Mononuclear cell (primary cell): ENCODE measurements at regions not wholly inside any gene's neighbourhood (a gene's known extent, or its start where the extent isn't known, plus 50 kb on each side); places are given as distances from the start of the nearest gene placed in this dataset.

Experiments
- H3K27me3 ChIP-seq: 2 replicates; pipeline ENCODE4 v1.6.0; 2011; ENCODE audit warnings: low read length, control low read depth; ENCODE audit not compliant: insufficient read depth
- H3K4me1 ChIP-seq: 2 replicates; pipeline ENCODE4 v1.5.1; 2011; ENCODE audit warnings: mild to moderate bottlenecking, low read length, control low read depth; ENCODE audit not compliant: insufficient read depth
- H3K4me3 ChIP-seq: 2 replicates; pipeline ENCODE4 v1.5.1; 2011; ENCODE audit warnings: mild to moderate bottlenecking, low read length, moderate library complexity
- H3K9me3 ChIP-seq: 2 replicates; pipeline ENCODE4 v1.5.1; 2011; ENCODE audit warnings: low read depth, mild to moderate bottlenecking, control low read depth, low read length

GRCh38 chr6:163729127-163729872 is 314.8 kb downstream of the QKI start:
- Histone ChIP-seq H3K4me3 (no peak overlapping the region), H3K4me1 (peaks cover 6% of the 10 kb centered on the region), H3K9me3 (no peaks in the 10 kb centered on the region), H3K27me3 (no peaks in the 10 kb centered on the region)

GRCh38 chr6:163728442-163729126 is 314.1 kb downstream of the QKI start:
- Histone ChIP-seq H3K27me3 (no peaks in the 10 kb centered on the region), H3K4me3 (no peak overlapping the region), H3K9me3 (no peaks in the 10 kb centered on the region), H3K4me1 (peaks cover 6% of the 10 kb centered on the region)

GRCh38 chr6:163726037-163726695 is 311.6 kb downstream of the QKI start:
- H3K4me1 ChIP-seq = no peaks in the 10 kb centered on the region
- H3K4me3 ChIP-seq = no peak overlapping the region
- no peaks in the 10 kb centered on the region for H3K9me3 ChIP-seq
- H3K27me3 ChIP-seq = no peaks in the 10 kb centered on the region

GRCh38 chr6:163725008-163725941 is 310.8 kb downstream of the QKI start:
- H3K27me3 ChIP-seq = no peaks in the 10 kb centered on the region

GRCh38 chr6:163724196-163724595 is 309.7 kb downstream of the QKI start:
- H3K4me1 ChIP-seq = no peaks in the 10 kb centered on the region
- no peak overlapping the region for H3K4me3 ChIP-seq
- H3K9me3 ChIP-seq = no peaks in the 10 kb centered on the region
- H3K27me3 ChIP-seq = no peaks in the 10 kb centered on the region

More at GRCh38 chr6:163725008-163725941, 310.8 kb downstream of the QKI start:
- no peaks in the 10 kb centered on the region for H3K4me1 ChIP-seq
- H3K9me3 ChIP-seq = no peaks in the 10 kb centered on the region
- no peak overlapping the region for H3K4me3 ChIP-seq

- H3K9me3 ChIP-seq = no peaks in the 10 kb centered on the region
These were observed 309.2 kb downstream of the QKI start for GRCh38 chr6:163723759-163724158.

GRCh38 chr6:163721922-163722692 is 307.6 kb downstream of the QKI start:
- peaks cover 10% of the 10 kb centered on the region for H3K4me1 ChIP-seq
- no peak overlapping the region for H3K4me3 ChIP-seq
- H3K9me3 ChIP-seq = no peaks in the 10 kb centered on the region
- H3K27me3 ChIP-seq = no peaks in the 10 kb centered on the region

More at GRCh38 chr6:163723759-163724158, 309.2 kb downstream of the QKI start:
- Histone ChIP-seq H3K27me3 (no peaks in the 10 kb centered on the region), H3K4me1 (no peaks in the 10 kb centered on the region), H3K4me3 (no peak overlapping the region)

- Histone ChIP-seq H3K4me3 (no peak overlapping the region), H3K4me1 (peaks cover 17% of the 10 kb centered on the region), H3K9me3 (no peaks in the 10 kb centered on the region), H3K27me3 (no peaks in the 10 kb centered on the region)
These were observed 306.9 kb downstream of the QKI start for GRCh38 chr6:163721435-163721834.

GRCh38 chr6:163720460-163721235 is 306.1 kb downstream of the QKI start:
- Histone ChIP-seq H3K9me3 (no peaks in the 10 kb centered on the region), H3K27me3 (no peaks in the 10 kb centered on the region), H3K4me3 (no peak overlapping the region), H3K4me1 (peaks cover 18% of the 10 kb centered on the region)

GRCh38 chr6:163720005-163720404 is 305.5 kb downstream of the QKI start:
- Histone ChIP-seq H3K4me1 (peaks cover 18% of the 10 kb centered on the region), H3K4me3 (no peak overlapping the region), H3K9me3 (no peaks in the 10 kb centered on the region), H3K27me3 (no peaks in the 10 kb centered on the region)

GRCh38 chr6:163719028-163719742 is 304.7 kb downstream of the QKI start:
- Histone ChIP-seq H3K4me1 (peaks cover 18% of the 10 kb centered on the region), H3K4me3 (no peak overlapping the region), H3K9me3 (no peaks in the 10 kb centered on the region), H3K27me3 (no peaks in the 10 kb centered on the region)

GRCh38 chr6:163718537-163718936 is 304.0 kb downstream of the QKI start:
- Histone ChIP-seq H3K27me3 (no peaks in the 10 kb centered on the region), H3K4me3 (no peak overlapping the region), H3K9me3 (no peaks in the 10 kb centered on the region), H3K4me1 (peaks cover 18% of the 10 kb centered on the region)
